ENCODE measurements at regions not wholly inside any gene's neighbourhood (a gene's known extent, or its start where the extent isn't known, plus 50 kb on each side); places are given as distances from the start of the nearest gene placed in this dataset.
"Not testable (repeated sequence)": the region's sequence is repeated elsewhere in the genome, so short reads cannot be mapped to it uniquely, and the experiment has no call there.

- not testable (repeated sequence) for DNase-seq (ENCODE audit: extremely low read depth in 1 of 2, low read depth in 1 of 2)
Observed at GRCh38 chr7:67358738-67359137, 362.1 kb downstream of the TYW1 start.

- no peak for DNase-seq (ENCODE audit: extremely low read depth in 1 of 2, low read depth in 1 of 2)
Observed at GRCh38 chr7:67359900-67360299, 363.3 kb downstream of the TYW1 start.

- DNase-seq (ENCODE audit: extremely low read depth in 1 of 2, low read depth in 1 of 2) = no peak
Observed at GRCh38 chr7:67361150-67361549, 364.5 kb downstream of the TYW1 start.

GRCh38 chr7:67364441-67365017 lies 367.9 kb downstream of the TYW1 start:
- no peak for DNase-seq (ENCODE audit: extremely low read depth in 1 of 2, low read depth in 1 of 2)

- DNase-seq (ENCODE audit: extremely low read depth in 1 of 2, low read depth in 1 of 2) = peak in 1 of 2 donors; percentile 14
Observed at GRCh38 chr7:67371429-67372305, 375.0 kb downstream of the TYW1 start.

GRCh38 chr7:67373389-67373788 lies 376.8 kb downstream of the TYW1 start:
- DNase-seq (ENCODE audit: extremely low read depth in 1 of 2, low read depth in 1 of 2) = not testable (repeated sequence)

- no peak for DNase-seq (ENCODE audit: extremely low read depth in 1 of 2, low read depth in 1 of 2)
Observed at GRCh38 chr7:67375427-67375826, 378.8 kb downstream of the TYW1 start.

GRCh38 chr7:67377939-67378862 lies 381.6 kb downstream of the TYW1 start:
- peak; percentile 13 to 25 for DNase-seq (ENCODE audit: extremely low read depth in 1 of 2, low read depth in 1 of 2)

- DNase-seq (ENCODE audit: extremely low read depth in 1 of 2, low read depth in 1 of 2) = no peak
Observed at GRCh38 chr7:67380326-67380725, 383.7 kb downstream of the TYW1 start.

GRCh38 chr7:67380858-67381257 lies 384.2 kb downstream of the TYW1 start:
- no peak for DNase-seq (ENCODE audit: extremely low read depth in 1 of 2, low read depth in 1 of 2)

GRCh38 chr7:67387851-67388250 lies 391.2 kb downstream of the TYW1 start:
- no peak for DNase-seq (ENCODE audit: extremely low read depth in 1 of 2, low read depth in 1 of 2)

GRCh38 chr7:67391168-67391567 lies 394.5 kb downstream of the TYW1 start:
- no peak for DNase-seq (ENCODE audit: extremely low read depth in 1 of 2, low read depth in 1 of 2)

GRCh38 chr7:67392596-67393438 lies 396.2 kb downstream of the TYW1 start:
- DNase-seq (ENCODE audit: extremely low read depth in 1 of 2, low read depth in 1 of 2) = no peak

GRCh38 chr7:67393903-67394302 lies 397.3 kb downstream of the TYW1 start:
- no peak for DNase-seq (ENCODE audit: extremely low read depth in 1 of 2, low read depth in 1 of 2)

- no peak for DNase-seq (ENCODE audit: extremely low read depth in 1 of 2, low read depth in 1 of 2)
Observed at GRCh38 chr7:67398916-67399315, 402.3 kb downstream of the TYW1 start.

GRCh38 chr7:67401492-67401891 lies 404.9 kb downstream of the TYW1 start:
- DNase-seq (ENCODE audit: extremely low read depth in 1 of 2, low read depth in 1 of 2) = no peak

- no peak for DNase-seq (ENCODE audit: extremely low read depth in 1 of 2, low read depth in 1 of 2)
Observed at GRCh38 chr7:67402280-67402679, 405.6 kb downstream of the TYW1 start.

GRCh38 chr7:67406976-67407375 lies 410.3 kb downstream of the TYW1 start:
- DNase-seq (ENCODE audit: extremely low read depth in 1 of 2, low read depth in 1 of 2) = no peak

GRCh38 chr7:67407392-67408071 lies 410.9 kb downstream of the TYW1 start:
- no peak for DNase-seq (ENCODE audit: extremely low read depth in 1 of 2, low read depth in 1 of 2)

GRCh38 chr7:67408109-67408508 lies 411.5 kb downstream of the TYW1 start:
- no peak for DNase-seq (ENCODE audit: extremely low read depth in 1 of 2, low read depth in 1 of 2)
